ENCODE measurements at regions not wholly inside any gene's neighbourhood (a gene's known extent, or its start where the extent isn't known, plus 50 kb on each side); places are given as distances from the start of the nearest gene placed in this dataset.

GRCh38 chr16:35398180-35398579 is 1938.8 kb downstream of the TP53TG3F start:
- intact Hi-C loops (cut with micrococcal nuclease), result no loop called here
- Histone ChIP-seq H3K27ac (ENCODE audit: low read length in 2 of 2) (no peak overlapping the region), H3K4me1 (ENCODE audit: control insufficient read depth in 2 of 2, insufficient read depth in 2 of 2, low read length in 2 of 2) (no peaks in the 10 kb centered on the region), H3K36me3 (replicated peaks in 1 of 2; ENCODE audit: control extremely low read depth in 1 of 2, control insufficient read depth in 1 of 2, extremely low read depth in 1 of 2, insufficient read depth in 2 of 2, low read length in 1 of 2) (no peaks in the 10 kb centered on the region), H2AFZ (ENCODE audit: insufficient read depth, low read depth, low read length, poor library complexity, severe bottlenecking) (no peak overlapping the region), H3K9ac (ENCODE audit: low read length) (no peak overlapping the region), H3K79me2 (ENCODE audit: control insufficient read depth, insufficient read depth, low read length) (no peaks in the 10 kb centered on the region), H3K9me3 (ENCODE audit: control extremely low read depth in 1 of 3, control insufficient read depth in 2 of 3, insufficient read depth in 1 of 3, low read length in 2 of 3) (peaks cover 0 to 25% (median 6%) of the 10 kb centered on the region in 3 donors), H3K27me3 (replicated peaks in 1 of 4; ENCODE audit: control extremely low read depth in 1 of 4, control insufficient read depth in 3 of 4, insufficient read depth in 4 of 4, low read length in 3 of 4) (no peaks in the 10 kb centered on the region), H4K20me1 (ENCODE audit: control insufficient read depth, insufficient read depth, low read length, poor library complexity, severe bottlenecking) (no peaks in the 10 kb centered on the region), H3K4me2 (replicated peaks; ENCODE audit: low read depth, low read length, poor library complexity, severe bottlenecking) (no peak overlapping the region), H3K4me3 (ENCODE audit: control extremely low read depth in 1 of 5, extremely low read depth in 1 of 5, insufficient read depth in 1 of 5, low read depth in 2 of 5, low read length in 4 of 5) (no peak overlapping the region)
- CTCF ChIA-PET, result no interaction called here
- DNase-seq (no peak), ATAC-seq (ENCODE audit: low read depth) (no peak)
- 100% methylated on average over 2 of the region's 2 CpGs for WGBS (ENCODE audit: insufficient coverage)
- Mint-ChIP-seq H3K27me3 (no peaks in the 10 kb centered on the region), H3K27ac (no peak overlapping the region), H3K4me3 (no peak overlapping the region), H3K4me1 (no peaks in the 10 kb centered on the region), H3K9me3 (ENCODE audit: insufficient read depth) (peaks cover 6% of the 10 kb centered on the region)
- POLR2A ChIA-PET, result no interaction called here
- TF ChIP-seq EZH2 (IDR thresholded peaks at IDR 0.05; ENCODE audit: borderline replicate concordance, insufficient read depth, low read depth, low read length, poor library complexity, severe bottlenecking) (no peak), CTCF (IDR thresholded peaks at IDR 0.05) (no peak)

GRCh38 chr16:35399133-35399532 is 1939.7 kb downstream of the TP53TG3F start:
- no peaks in the 10 kb centered on the region for H3K36me3 ChIP-seq (replicated peaks in 1 of 2; ENCODE audit: control extremely low read depth in 1 of 2, control insufficient read depth in 1 of 2, extremely low read depth in 1 of 2, insufficient read depth in 2 of 2, low read length in 1 of 2)
- ATAC-seq (ENCODE audit: low read depth) (no peak), DNase-seq (no peak)
- H3K4me3 ChIP-seq (ENCODE audit: control extremely low read depth in 1 of 5, extremely low read depth in 1 of 5, insufficient read depth in 1 of 5, low read depth in 2 of 5, low read length in 4 of 5), result no peak overlapping the region
- no peak overlapping the region for H3K27ac ChIP-seq (ENCODE audit: low read length in 2 of 2)
- Mint-ChIP-seq H3K27ac (no peak overlapping the region), H3K27me3 (no peaks in the 10 kb centered on the region), H3K9me3 (ENCODE audit: insufficient read depth) (peaks cover 6% of the 10 kb centered on the region), H3K4me1 (no peaks in the 10 kb centered on the region), H3K4me3 (no peak overlapping the region)
- no peak overlapping the region for H2AFZ ChIP-seq (ENCODE audit: insufficient read depth, low read depth, low read length, poor library complexity, severe bottlenecking)
- TF ChIP-seq CTCF (IDR thresholded peaks at IDR 0.05), result no peak
- no peak for TF ChIP-seq EZH2 (IDR thresholded peaks at IDR 0.05; ENCODE audit: borderline replicate concordance, insufficient read depth, low read depth, low read length, poor library complexity, severe bottlenecking)
- peaks cover 0 to 18% (median 5%) of the 10 kb centered on the region in 3 donors for H3K9me3 ChIP-seq (ENCODE audit: control extremely low read depth in 1 of 3, control insufficient read depth in 2 of 3, insufficient read depth in 1 of 3, low read length in 2 of 3)
- intact Hi-C loops (cut with micrococcal nuclease), result no loop called here
- no CpG with 5 or more reads among the region's 2 CpGs for whole genome bisulfite sequencing (ENCODE audit: insufficient coverage)
- H4K20me1 ChIP-seq (ENCODE audit: control insufficient read depth, insufficient read depth, low read length, poor library complexity, severe bottlenecking), result no peaks in the 10 kb centered on the region
- no peak overlapping the region for H3K4me2 ChIP-seq (replicated peaks; ENCODE audit: low read depth, low read length, poor library complexity, severe bottlenecking)
- ChIA-PET POLR2A (no interaction called here), CTCF (no interaction called here)
- H3K79me2 ChIP-seq (ENCODE audit: control insufficient read depth, insufficient read depth, low read length), result no peaks in the 10 kb centered on the region
- no peaks in the 10 kb centered on the region for H3K27me3 ChIP-seq (replicated peaks in 1 of 4; ENCODE audit: control extremely low read depth in 1 of 4, control insufficient read depth in 3 of 4, insufficient read depth in 4 of 4, low read length in 3 of 4)
- H3K9ac ChIP-seq (ENCODE audit: low read length), result no peak overlapping the region
- no peaks in the 10 kb centered on the region for H3K4me1 ChIP-seq (ENCODE audit: control insufficient read depth in 2 of 2, insufficient read depth in 2 of 2, low read length in 2 of 2)

Data from B cell (primary cell).